Inflammatory macrophage treated with lipopolysaccharide for 1 hour (primary cell): ENCODE measurements at regions not wholly inside any gene's neighbourhood (a gene's known extent, or its start where the extent isn't known, plus 50 kb on each side); places are given as distances from the start of the nearest gene placed in this dataset.

Experiments used
- DNase-seq, 2 donors: peaks; one replicate each; pipeline ENCODE4 v3.0.0-alpha.2; 2020 to 2022

DNA sequence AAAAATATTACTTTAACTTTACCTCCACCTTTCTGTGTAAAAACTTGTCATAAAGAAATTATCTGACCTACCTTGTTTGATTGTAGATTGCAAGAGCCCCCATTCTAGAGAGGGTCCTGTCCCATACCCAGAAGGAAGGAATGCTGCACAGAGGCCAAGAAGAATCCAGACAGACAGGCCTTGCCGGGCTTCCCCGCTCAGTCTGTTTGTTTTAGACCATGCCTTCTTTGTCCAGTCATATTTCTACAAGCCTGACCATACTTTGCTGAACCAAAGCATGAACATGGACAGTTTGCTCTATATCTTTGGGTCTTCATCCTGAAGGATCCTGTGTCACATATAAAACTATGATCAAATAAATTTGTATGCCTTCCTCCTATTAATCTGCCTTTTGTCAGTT, 95.8 kb upstream of the MYCBP2 start:
- DNase-seq: no peak

DNA sequence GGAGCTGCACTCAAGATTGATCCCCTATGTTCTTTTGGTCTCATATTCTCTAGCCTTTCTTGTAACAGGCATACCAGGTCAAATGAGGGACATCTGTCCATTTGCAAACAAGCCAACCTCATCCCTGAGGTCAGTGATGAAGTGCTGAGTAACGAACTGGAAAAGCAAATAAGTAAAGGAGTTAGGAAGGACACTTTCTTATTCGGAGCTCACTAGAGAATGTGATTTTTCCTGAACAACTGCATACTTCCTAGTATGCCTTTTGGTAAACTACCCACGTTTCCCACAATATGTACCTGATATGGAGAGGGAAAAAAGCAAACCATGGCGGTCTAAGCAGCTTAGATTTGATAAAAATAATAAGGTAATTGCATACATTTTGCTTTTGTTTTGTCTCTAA, 91.0 kb upstream of the MYCBP2 start:
- DNase-seq: no peak

DNA sequence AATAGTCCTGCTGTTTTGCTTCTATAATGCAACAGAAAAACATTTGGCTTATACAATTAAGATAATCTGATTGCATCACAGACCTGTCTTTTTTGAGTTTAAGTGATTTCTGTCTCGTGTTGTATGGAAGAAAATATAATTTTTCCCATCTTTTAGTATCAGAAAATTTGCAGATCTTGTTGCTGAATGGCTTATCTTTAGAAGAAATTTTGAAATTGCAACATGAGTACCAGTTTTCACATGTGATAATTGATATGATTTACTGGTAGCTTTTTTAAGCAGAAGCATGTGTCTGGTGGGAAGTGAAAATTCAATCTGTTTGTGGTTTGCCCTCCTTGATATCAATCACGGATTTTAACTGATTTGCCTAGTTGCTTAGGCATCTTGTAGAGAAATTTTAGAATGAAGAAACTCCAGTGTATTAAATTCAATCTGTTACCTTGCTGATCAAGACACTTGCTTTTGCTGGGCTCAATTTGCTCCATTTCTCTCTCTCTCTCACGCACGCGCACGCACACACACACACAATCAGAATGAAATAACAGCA, 89.8 kb upstream of the MYCBP2 start:
- no peak for DNase-seq

DNA sequence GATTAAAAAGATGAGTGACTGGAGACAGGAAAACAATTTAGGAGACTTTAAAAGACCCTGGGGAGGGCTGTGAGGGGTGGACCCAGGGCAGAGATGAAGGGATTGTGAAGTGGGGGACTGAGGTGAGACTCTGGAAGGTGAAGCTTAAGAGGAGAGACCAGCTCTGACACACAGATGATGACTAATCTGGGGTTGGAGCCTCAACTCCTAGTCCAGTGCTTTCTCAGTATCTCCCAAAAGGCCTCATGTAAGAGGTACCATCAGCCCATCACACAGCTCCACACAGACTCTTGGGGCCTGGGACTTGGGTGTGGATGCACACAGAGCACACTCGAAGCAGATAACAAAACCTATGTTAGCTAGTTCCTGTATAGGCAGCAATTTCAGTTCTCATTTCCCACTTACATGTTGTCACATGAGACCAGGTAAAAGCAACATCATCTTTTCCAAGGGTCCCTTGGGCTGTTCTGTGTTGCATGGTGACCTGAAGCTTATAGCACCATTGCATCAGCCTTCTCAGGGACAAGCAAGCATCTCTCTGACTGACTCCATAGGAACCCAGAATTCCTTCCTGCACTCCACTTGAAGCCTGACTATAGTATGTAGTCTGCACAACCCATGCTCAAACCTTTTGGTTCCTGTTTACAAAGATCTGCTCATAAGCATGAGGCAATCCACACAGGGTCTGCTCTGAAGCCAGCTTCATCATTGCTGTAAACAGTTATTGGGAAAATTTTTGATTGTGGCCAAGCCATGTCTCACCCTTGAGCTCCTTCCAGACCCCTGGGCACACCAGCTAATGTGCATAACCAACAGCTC, 88.6 kb upstream of the MYCBP2 start:
- no peak for DNase-seq

DNA sequence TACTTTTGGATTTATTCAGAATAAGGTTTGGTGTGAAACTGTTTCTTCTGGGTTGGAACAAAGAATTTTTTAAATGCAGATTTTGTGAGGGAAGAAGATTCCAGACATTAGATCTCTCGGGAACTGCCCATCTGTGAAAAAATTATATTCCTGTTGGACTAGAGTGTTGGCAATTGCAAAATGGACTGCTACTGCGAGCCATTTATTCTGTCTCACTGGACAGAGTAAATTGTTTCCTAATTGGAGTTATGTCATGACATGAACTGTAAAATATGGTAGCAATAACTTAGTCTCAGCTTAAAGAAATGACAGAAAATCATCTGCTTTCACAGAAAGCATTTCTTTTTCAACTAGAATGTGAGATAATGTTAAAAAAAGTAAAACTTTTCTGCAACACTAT, 86.0 kb upstream of the MYCBP2 start:
- no peak for DNase-seq

DNA sequence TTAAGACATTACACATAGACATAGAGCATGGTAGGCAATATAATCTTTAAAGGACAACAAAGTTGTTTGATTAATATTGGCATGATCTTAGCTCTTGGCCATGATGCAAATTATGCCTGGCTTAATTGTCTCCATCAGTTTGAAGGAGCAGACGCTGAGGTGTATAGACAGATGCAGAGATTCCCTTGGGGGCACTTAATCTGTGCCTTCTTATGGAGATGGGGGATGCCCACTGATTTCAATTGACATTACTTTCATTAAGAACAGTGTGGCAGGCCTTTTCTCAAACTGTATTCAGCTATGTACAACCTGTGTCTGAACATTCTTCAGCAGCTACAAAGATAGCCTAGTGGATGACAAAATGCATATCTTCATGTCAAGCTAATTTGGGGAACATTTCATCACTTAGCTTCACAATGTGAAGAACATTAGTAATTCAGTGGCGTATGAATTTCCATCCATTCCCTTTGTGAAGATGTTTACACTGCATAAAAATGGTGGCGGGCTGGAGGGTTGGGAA, 85.3 kb upstream of the MYCBP2 start:
- DNase-seq: no peak

DNA sequence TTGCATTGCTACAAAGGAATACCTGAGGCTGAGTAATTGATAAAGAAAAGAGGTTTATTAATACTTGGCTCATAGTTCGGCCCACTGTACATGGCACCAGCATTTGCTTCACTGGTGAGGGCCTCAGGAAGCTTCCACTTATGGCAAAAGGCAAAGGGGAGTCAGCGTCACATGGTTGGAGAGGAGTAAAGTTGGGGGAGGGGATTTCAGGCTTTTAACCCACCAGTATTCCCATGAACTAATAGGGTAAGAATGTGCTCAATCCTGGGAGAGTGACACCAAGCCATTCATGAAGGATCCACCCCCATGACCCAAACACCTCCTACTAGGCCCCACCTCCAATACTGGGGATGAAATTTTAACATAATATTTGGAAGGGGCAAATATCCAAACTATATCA, 82.5 kb upstream of the MYCBP2 start:
- no peak for DNase-seq

DNA sequence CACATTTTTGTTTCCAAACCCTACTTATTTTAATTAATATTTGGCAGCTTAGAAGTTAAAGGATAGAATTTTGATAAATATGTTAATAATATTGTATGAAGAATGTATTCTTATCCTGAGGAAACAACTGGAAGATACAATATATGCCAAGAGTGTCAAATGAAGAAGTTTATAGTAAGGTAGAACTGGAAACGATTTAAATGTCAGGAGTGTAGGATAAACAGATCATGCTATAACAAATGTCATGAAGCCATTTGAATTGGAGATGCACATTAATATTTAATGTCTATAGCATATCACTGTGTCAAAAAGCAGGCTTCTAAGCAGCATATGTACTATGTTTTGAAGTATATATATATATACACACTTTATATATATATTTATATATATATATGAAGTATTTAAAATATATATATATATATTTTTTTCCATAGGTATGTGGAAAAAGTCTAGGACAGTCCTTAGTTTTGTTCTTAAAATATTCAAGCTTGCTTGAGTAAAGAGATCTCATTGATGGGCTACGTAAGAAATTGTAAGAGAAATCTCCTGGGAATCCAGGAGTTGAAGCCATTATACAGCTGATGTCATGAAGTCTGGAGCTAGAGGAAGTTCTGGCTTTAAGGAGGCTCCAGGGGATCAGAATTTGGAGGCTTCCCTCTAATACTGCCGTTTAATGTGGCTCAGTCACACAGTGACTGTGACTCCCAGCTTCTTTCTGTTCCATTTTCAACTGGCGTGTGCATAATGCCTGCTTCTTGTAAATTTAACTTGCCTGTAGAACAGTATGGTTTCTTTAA, 79.9 kb upstream of the MYCBP2 start:
- DNase-seq: no peak

DNA sequence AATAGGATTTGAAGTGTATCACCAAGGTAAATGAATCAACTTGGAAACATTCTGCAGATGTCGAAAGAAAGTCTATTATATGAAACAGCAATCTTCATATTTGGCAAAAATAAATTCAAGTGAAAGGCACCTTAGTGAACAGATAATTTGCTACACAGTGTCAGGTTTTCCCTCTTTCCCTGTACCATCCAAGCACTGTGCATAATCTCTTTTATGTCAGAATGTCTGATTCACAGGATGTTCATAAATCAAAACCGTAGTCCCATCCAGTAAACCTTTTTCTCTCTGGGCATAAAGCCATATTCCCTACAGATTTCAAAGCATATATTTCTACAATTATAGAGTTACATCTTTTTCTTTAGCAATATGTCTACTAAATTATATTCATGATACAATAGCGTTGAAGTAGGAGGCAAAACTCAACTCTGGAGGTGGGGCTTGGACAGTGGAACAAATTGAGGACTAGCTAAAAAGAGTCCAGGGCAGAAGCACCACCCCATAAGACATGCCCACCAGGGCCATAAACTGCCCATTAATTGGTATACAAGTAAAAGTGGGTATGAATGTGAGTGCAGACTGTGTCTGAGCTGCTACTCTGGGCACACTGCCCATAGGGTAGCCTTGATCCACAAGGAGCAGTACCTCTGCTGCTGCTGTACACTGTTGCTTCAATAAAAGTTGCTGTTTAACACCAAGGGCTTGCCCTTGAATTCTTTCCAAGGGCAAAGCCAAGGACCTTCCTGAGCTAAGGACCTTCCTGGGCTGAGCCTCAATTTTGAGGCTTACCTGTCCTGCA, 72.1 kb upstream of the MYCBP2 start:
- DNase-seq: no peak

DNA sequence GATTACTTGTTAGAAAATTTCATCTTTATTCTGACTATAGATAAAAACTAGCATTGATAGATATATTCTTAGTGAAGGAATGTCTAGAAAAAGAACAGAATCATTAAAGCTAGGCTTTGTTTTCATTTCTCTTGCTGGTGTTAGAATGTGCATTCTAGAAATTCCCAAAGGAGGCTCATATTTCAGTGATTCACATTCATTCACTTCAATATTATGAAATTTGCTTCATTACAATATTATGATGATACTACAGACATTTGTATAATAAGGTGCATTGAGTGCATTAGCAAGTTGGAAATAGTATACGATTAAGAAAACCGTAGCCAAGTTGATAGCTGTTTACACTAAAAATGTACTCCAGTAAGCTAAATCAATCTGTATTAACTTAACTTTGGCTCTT, 70.7 kb upstream of the MYCBP2 start:
- DNase-seq: no peak

DNA sequence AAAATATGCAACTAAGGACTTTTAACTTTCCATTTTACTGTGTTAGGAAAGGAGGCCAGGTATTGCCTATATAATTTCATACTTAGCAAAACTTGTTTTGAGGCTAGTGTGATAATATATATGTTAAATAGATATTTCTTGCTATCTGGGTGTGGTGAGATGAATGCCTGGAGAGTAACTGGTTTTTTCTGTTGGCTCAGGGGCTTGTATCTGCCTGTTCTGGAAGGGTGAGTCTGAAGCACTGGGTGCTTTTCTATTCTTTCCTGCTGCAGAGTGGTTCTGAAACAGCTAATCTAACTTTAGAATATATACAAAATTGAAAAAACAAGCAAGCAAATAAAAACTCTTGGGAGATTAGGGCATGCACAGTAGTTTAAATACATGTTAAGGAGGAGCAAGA, 64.6 kb upstream of the MYCBP2 start:
- DNase-seq: no peak

DNA sequence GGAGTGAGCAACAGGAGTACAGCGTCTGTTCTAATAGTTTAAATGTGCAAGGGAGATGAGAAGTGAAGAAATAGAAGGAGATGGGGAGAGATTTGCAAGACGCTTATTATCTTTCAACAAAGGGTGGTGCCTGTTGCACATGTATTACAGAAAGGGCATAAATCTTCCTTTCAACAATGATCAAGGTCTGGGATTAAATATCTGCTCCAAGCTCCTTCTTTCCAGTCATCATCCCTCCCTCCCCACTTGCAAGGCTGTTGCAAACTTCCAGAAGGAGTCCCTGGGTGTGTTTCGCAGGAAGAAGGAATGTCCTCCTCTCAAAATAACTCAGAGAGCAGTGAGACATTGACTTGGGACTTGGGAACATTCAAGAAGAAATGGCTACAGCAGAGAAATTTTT, 63.5 kb upstream of the MYCBP2 start:
- DNase-seq: no peak

DNA sequence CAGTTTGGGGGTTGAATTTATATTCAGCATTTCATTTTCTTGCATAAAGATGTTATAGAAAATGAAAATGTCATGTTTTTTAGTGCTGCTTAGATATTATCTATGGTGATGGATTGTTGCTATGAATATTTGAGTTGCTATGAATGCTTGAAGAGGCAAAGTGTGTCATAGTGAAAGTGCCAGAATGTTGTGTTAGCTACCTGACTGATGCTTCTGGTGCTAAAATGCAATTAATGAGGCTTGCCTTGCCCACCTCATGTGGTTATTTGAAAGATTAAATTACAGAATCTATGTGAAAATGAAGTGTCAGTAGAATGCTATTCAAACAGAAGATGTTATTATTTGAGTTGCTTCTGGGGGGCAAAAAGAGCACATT, 62.7 kb upstream of the MYCBP2 start:
- no peak for DNase-seq

DNA sequence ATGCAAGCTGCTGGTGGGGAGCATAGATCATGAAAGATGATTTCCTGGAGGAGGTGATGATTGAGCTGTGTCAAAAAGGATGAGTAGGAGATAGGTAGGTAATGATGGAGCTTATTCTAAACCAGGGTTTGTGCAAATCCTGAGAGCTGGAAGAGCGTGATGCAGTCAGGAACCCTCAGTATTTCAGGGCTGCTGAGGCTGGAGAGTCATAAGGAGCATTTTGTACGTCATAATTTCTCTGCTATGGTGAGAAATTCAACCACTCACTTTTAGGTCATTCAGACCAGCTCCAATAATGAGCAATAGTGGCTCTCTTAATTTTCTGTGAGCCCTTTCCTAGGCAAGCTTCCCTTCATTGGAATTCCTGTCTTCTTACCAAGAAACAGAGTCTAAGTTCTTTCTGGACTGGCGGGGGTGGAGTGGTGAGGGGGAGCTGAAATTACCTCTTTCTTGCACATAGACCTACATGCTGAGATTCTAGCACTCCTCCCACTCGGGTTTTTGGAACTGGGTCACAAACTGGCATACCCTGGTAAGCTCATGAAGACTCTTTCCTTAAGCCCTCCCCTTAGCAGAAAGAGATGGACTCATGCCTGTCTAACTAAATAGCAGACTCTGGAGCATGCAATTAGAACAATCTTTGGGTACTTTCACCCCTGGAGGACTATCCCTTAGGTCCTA, 62.2 kb upstream of the MYCBP2 start:
- DNase-seq: no peak

DNA sequence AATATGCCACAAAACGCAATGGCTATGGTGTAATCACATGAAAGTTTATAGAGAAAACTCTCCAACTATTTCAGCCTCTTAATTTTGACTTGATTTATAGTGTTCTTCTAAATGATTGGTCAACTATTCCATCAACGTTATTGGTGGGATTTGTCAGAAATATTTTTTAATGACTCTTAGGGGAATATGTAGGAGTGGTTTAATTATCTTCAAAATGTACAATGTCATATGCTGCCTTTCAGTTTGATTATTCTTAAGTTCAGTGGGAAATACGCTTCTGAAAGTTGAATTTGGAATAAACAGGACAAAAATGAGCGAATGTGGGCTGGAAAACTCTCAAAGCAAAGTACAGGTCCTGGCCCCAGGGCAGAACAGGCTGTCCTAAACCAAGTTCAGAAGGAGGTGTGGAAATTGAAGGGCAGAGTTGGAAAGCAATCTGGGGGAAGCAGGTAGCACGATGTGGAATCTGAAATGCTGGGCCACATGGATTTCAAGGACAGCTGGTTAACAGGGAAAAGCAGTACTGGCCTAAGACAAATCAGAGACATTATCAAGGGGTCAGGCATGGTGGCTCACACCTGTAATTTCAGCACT, 60.8 kb upstream of the MYCBP2 start:
- DNase-seq: no peak

DNA sequence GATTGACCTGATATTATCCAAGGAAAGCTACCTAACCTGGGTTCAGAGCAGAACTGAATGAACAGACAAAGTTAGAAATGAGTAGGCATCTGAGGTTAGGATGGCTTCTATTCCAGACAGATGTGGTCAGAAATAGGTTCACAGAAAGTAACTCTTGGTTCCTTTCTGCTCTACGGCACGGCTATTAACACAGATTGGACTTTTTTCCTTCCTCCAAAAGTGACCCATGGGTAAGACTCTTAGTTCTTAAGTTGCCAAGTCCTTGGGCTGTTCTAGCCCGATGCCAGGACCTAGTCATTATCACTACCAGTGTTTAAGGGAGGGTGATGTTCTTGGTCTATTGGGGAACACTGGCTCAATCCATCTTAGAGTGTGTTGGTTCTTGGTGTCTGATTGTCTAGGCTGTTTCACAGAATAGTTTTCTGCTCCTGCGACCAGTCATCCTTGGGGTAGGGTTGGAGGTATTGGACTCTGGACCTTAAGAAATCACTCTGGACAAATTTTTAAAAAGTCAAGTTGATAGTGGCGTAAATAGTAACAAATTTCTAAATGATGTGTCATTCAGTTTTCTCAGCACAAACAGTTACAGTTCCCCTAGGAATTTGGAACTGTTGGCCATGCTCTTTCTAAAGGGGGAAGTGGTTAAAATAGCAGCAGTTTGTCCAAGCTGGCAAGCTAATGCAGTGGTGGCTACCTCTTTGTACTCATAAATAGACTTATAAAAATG, 60.1 kb upstream of the MYCBP2 start:
- DNase-seq: peak; percentile 80 to 85

DNA sequence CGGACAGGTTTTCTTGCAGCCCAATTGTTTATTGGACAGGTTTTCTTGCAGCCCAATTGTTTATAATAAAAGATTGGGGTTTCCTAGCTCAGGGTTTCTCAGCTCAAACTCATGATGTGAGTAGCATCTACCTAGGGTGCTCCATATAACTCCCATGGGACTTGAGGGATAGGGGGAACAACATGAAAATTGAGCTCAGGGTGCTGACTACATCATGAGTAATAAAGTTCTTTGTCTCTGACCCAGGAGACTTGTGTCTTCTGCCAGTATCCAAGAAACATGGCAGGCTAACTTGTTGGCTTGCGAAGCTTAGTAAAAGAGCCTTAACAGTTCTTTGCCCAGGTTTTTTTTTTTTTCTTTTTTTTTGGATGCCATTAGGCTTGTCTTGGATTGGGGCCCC, 59.2 kb upstream of the MYCBP2 start:
- DNase-seq: no peak

DNA sequence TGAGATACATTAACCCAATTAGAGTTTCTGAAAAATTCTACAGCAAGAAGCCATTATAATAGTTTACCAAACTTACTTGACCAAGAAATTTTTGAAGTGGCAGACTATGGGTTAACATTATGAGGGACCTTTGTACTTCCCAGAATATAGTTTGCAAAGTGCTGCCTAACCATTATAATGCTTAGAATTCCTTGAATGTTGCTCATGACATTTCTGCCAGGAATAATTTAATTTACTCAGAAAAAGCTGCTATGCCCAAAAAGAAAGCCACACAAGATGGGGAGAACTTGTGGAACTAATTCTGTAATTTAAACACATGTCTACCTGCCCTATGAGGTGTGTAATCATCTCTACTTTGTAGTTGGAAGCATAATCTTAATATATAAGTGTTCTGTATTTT, 58.1 kb upstream of the MYCBP2 start:
- no peak for DNase-seq

DNA sequence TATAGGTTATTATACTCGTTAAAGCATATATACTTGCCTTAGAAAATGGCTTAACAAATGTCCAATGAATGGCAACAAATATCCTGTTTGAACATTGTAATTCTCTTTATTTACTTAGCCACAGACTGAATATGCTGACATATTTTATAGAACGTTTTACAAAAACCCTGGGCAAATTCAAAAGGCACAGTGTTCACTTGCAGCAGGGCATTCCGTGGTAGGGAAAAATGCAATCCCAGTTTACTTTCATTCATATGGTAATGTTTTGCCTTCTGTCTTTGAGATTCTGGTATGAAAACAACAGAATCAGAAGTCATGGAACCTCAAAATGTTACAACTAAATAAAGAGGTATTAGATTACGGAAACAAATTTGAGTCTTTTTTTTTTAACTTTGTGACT, 56.2 kb upstream of the MYCBP2 start:
- DNase-seq: no peak

DNA sequence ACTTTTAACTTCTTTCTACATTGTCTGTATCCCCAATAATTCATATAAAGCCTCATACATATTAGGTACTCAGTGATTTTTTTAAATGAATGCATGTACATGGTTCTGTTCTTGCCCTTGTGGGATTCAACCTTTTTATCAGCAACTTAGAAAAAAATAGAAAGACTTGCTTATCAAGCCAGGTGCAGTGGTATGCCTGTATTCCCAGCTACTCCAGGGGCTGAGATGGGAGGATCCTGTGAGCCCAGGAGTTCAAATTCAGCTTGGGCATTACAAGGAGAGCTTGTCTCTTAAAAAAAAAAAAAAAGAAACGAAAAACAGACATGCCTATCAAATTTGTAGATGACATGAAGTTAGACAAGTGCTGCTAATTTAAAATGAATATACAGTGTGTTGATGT, 54.2 kb upstream of the MYCBP2 start:
- no peak for DNase-seq

DNA sequence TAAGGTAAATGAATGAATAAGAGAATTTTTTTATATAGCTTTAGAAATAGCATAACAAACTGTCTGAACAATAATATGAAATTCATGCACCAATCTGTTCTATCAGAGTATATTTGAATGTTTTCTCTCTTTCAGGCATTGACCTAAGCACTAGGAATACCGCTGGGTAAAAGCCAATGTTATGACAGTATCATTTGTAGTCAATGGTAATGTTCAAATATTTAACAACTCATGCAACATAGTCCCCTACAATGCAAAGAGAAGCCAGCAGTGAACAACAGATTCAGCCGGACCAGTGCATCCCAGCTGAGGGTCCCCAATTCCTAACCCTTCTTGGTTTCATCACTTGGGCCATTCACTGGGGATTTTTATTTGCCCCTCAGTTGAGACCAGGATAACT, 52.6 kb upstream of the MYCBP2 start:
- DNase-seq: no peak
